ENCODE measurements at regions not wholly inside any gene's neighbourhood (a gene's known extent, or its start where the extent isn't known, plus 50 kb on each side); places are given as distances from the start of the nearest gene placed in this dataset.

- DNase-seq (no peak), ATAC-seq (no peak)
- no peaks in the 10 kb centered on the region for H3K4me1 ChIP-seq
- H3K27ac ChIP-seq: no peak overlapping the region
- no peaks in the 10 kb centered on the region for H3K27me3 ChIP-seq
- H3K36me3 ChIP-seq: no peaks in the 10 kb centered on the region
- peaks cover 9% of the 10 kb centered on the region for H3K9me3 ChIP-seq
- TF ChIP-seq, protein P1, sequence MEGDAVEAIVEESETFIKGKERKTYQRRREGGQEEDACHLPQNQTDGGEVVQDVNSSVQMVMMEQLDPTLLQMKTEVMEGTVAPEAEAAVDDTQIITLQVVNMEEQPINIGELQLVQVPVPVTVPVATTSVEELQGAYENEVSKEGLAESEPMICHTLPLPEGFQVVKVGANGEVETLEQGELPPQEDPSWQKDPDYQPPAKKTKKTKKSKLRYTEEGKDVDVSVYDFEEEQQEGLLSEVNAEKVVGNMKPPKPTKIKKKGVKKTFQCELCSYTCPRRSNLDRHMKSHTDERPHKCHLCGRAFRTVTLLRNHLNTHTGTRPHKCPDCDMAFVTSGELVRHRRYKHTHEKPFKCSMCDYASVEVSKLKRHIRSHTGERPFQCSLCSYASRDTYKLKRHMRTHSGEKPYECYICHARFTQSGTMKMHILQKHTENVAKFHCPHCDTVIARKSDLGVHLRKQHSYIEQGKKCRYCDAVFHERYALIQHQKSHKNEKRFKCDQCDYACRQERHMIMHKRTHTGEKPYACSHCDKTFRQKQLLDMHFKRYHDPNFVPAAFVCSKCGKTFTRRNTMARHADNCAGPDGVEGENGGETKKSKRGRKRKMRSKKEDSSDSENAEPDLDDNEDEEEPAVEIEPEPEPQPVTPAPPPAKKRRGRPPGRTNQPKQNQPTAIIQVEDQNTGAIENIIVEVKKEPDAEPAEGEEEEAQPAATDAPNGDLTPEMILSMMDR (IDR thresholded peaks at IDR 0.05): no peak
- intact Hi-C loops (cut with DNase I): no loop called here
- H3K4me3 ChIP-seq: no peak overlapping the region
Observed at GRCh38 chr6:85826997-85827396, 184.3 kb upstream of the SYNCRIP start.

DNA sequence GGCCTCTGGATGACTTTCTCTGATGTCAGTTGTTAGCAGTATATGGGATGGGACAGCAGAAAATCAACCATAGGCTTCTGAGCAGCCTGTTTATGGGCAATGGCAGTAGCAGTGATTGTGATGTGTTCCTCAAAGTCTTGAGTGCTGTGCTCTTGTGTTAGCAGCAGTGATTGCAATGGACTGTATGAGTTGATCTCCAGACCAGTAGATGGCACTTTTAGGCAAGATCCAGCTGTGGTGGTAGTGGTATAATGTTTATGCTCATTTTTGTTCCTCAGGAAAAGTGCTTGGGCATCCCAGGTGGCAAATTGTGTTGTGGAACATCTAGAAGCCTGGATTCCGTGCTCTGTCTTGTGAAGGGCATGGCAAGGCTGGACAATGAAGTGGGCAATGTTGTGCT is 181.6 kb upstream of the SYNCRIP start:
- no peak for ATAC-seq
- peaks cover 9% of the 10 kb centered on the region for H3K9me3 ChIP-seq
- intact Hi-C loops (cut with DNase I): no loop called here

GRCh38 chr6:85810558-85810957 is 167.9 kb upstream of the SYNCRIP start:
- TF ChIP-seq, protein P1 (IDR thresholded peaks at IDR 0.05): no peak
- H3K9me3 ChIP-seq: peaks cover 5% of the 10 kb centered on the region
- H3K4me3 ChIP-seq: no peak overlapping the region
- DNase-seq (no peak), ATAC-seq (no peak)
- H3K27me3 ChIP-seq: no peaks in the 10 kb centered on the region
- H3K27ac ChIP-seq: no peak overlapping the region
- H3K4me1 ChIP-seq: no peaks in the 10 kb centered on the region
- no peaks in the 10 kb centered on the region for H3K36me3 ChIP-seq
- intact Hi-C loops (cut with DNase I): no loop called here

More for the DNA sequence above, 181.6 kb upstream of the SYNCRIP start:
- no peaks in the 10 kb centered on the region for H3K36me3 ChIP-seq
- H3K4me1 ChIP-seq: no peaks in the 10 kb centered on the region
- no peak overlapping the region for H3K4me3 ChIP-seq
- no peak for DNase-seq
- TF ChIP-seq, protein P1 (IDR thresholded peaks at IDR 0.05): no peak
- H3K27me3 ChIP-seq: no peaks in the 10 kb centered on the region
- H3K27ac ChIP-seq: no peak overlapping the region

DNA sequence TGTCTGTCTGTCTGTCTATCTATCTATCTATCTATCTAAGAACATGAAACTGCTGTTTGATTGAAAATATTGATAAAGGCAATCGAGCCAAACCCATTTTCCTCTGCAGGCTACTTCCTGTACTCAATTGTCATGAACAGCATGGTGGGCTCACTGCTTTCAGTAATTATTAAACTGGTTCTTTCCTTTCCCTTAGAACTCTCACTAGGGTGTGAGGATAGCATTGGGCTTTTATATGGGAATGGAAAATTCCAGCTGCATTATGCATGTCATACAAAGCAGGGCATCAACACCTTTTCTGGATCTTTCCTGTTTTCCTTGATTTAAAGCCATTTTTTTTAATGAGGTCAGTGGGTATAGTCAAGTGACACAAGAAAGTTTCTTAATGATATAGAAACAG is 161.0 kb upstream of the SYNCRIP start:
- no peak for ATAC-seq
- Histone ChIP-seq H3K4me3 (no peak overlapping the region), H3K27me3 (no peaks in the 10 kb centered on the region), H3K9me3 (peaks cover 5% of the 10 kb centered on the region), H3K4me1 (no peaks in the 10 kb centered on the region), H3K36me3 (no peaks in the 10 kb centered on the region), H3K27ac (no peak overlapping the region)
- intact Hi-C loops (cut with DNase I): no loop called here
- DNase-seq: no peak
- TF ChIP-seq, protein P1 (IDR thresholded peaks at IDR 0.05): no peak

DNA sequence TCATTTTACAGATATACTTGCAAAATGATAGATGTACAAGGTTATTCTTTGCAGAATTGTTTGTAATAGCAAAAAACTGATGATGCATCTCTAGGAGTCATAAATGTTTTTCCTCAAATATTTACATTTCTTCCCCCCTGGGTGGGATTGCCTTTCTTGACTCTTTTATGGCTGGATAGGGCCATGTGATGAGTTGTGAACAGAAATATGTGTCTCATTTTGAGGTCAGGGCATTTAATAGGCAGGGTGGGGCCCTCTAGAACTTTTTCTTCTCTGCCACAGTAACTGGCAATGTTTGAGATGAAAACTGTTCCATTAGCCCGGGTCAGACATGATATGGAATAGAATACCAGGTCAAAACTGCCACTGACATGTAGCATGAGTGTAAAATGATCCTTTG is 159.5 kb upstream of the SYNCRIP start:
- H3K4me3 ChIP-seq: no peak overlapping the region
- no peaks in the 10 kb centered on the region for H3K4me1 ChIP-seq
- no peaks in the 10 kb centered on the region for H3K36me3 ChIP-seq
- H3K9me3 ChIP-seq: no peaks in the 10 kb centered on the region
- DNase-seq (no peak), ATAC-seq (no peak)
- no peak overlapping the region for H3K27ac ChIP-seq
- H3K27me3 ChIP-seq: no peaks in the 10 kb centered on the region
- intact Hi-C loops (cut with DNase I): no loop called here
- TF ChIP-seq, protein P1 (IDR thresholded peaks at IDR 0.05): no peak

DNA sequence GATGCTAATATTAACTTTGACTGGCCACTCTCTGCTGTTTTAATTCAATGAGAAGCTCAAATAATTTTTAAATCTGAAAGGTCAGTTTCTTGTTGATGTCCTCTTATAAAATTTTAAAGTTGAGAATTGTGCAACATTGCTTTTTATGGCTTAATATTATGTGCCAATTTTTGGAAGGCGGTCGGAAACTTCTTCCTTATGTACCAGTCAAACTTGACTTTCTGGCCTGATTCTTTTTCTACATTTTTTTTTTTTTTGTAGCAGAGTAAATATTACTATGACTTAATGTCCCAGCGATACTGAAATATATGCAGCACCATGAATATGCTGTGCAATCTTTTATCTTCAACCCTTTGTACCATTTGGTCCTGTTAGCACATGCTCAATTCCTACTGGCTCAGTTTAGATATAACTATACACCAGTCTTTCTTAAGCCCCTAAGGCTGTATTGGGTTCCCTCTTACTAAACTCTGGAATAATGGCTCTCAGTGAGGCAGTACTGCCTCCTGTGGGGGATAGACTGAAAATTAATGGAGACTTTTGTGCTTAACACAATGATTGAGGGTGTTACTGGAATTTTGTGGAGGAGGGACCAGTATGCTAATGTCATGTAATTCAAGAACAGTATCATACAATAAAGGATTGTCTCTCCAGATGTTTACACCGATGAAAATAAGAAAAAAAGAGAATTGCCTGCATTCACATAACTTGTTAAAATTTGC is 156.4 kb upstream of the SYNCRIP start:
- no peak overlapping the region for H3K27ac ChIP-seq
- no peaks in the 10 kb centered on the region for H3K4me1 ChIP-seq
- no peak overlapping the region for H3K4me3 ChIP-seq
- no peaks in the 10 kb centered on the region for H3K36me3 ChIP-seq
- intact Hi-C loops (cut with DNase I): no loop called here
- H3K9me3 ChIP-seq: no peaks in the 10 kb centered on the region
- no peak for ATAC-seq
- DNase-seq: no peak
- TF ChIP-seq, protein P1 (IDR thresholded peaks at IDR 0.05): no peak
- H3K27me3 ChIP-seq: no peaks in the 10 kb centered on the region
